ENCODE measurements at regions not wholly inside any gene's neighbourhood (a gene's known extent, or its start where the extent isn't known, plus 50 kb on each side); places are given as distances from the start of the nearest gene placed in this dataset.
"Not testable (repeated sequence)": the region's sequence is repeated elsewhere in the genome, so short reads cannot be mapped to it uniquely, and the experiment has no call there.

GRCh38 chr5:124104344-124104743 is 592.4 kb downstream of the CSNK1G3 start:
- ChIA-PET CTCF (interaction anchor here (0.6 kb wide), 1 partner anchor 317 kb away, joined by 3 read pairs; no protein-coding TSS in a partner anchor), POLR2A (no interaction called here)
- Histone ChIP-seq H3K4me3 (ENCODE audit: low read depth, low read length) (no peak overlapping the region), H3K4me1 (ENCODE audit: control insufficient read depth, insufficient read depth, low read length) (no peaks in the 10 kb centered on the region), H3K9me3 (ENCODE audit: control insufficient read depth, insufficient read depth, low read depth, low read length) (no peaks in the 10 kb centered on the region), H3K27ac (ENCODE audit: extremely low read depth, low read depth, low read length) (no peak overlapping the region), H3K36me3 (ENCODE audit: control insufficient read depth in 2 of 2, insufficient read depth in 1 of 2, low read length in 2 of 2) (no peaks in the 10 kb centered on the region)
- TF ChIP-seq KLF16 (tag by site-specific recombination; IDR thresholded peaks at IDR 0.05) (no peak), PBX3 (CRISPR knock-in tag; IDR thresholded peaks at IDR 0.05) (no peak)

GRCh38 chr5:124103671-124104070 is 591.7 kb downstream of the CSNK1G3 start:
- no peaks in the 10 kb centered on the region for H3K9me3 ChIP-seq (ENCODE audit: control insufficient read depth, insufficient read depth, low read depth, low read length)
- TF ChIP-seq ZNF148 (tag by site-specific recombination; IDR thresholded peaks at IDR 0.05; ENCODE audit: borderline replicate concordance) (no peak), ZNF140 (tag by site-specific recombination; IDR thresholded peaks at IDR 0.05) (no peak), ZFHX2 (tag by site-specific recombination; conservative IDR thresholded peaks at IDR 0.05) (no peak), ZNF214 (tag by site-specific recombination; IDR thresholded peaks at IDR 0.05; ENCODE audit: borderline replicate concordance) (no peak), ZNF549 (tag by site-specific recombination; IDR thresholded peaks at IDR 0.05) (no peak), HOXD13 (CRISPR knock-in tag; IDR thresholded peaks at IDR 0.05; ENCODE audit: borderline replicate concordance) (no peak), ZNF704 (tag by site-specific recombination; IDR thresholded peaks at IDR 0.05) (no peak), FEZF1 (tag by site-specific recombination; IDR thresholded peaks at IDR 0.05) (no peak), REST (tag by site-specific recombination; IDR thresholded peaks at IDR 0.05) (no peak), ZBTB20 (tag by site-specific recombination; IDR thresholded peaks at IDR 0.05) (no peak), ZXDB (tag by site-specific recombination; IDR thresholded peaks at IDR 0.05) (no peak), ZBTB1 (tag by site-specific recombination; IDR thresholded peaks at IDR 0.05) (no peak), ZNF138 (tag by site-specific recombination; IDR thresholded peaks at IDR 0.05; ENCODE audit: borderline replicate concordance) (no peak), ZNF677 (tag by site-specific recombination; IDR thresholded peaks at IDR 0.05) (no peak)
- no peaks in the 10 kb centered on the region for H3K4me1 ChIP-seq (ENCODE audit: control insufficient read depth, insufficient read depth, low read length)
- no peaks in the 10 kb centered on the region for H3K36me3 ChIP-seq (ENCODE audit: control insufficient read depth in 2 of 2, insufficient read depth in 1 of 2, low read length in 2 of 2)
- H3K4me3 ChIP-seq (ENCODE audit: low read depth, low read length), result no peak overlapping the region
- no peak overlapping the region for H3K27ac ChIP-seq (ENCODE audit: extremely low read depth, low read depth, low read length)
- POLR2A ChIA-PET, result no interaction called here
- CTCF ChIA-PET, result interaction anchor here (0.6 kb wide), 1 partner anchor 145 kb away, joined by 3 read pairs; no protein-coding TSS in a partner anchor

GRCh38 chr5:124103056-124103455 is 591.1 kb downstream of the CSNK1G3 start:
- POLR2A ChIA-PET; H3K36me3 ChIP-seq (ENCODE audit: control insufficient read depth in 2 of 2, insufficient read depth in 1 of 2, low read length in 2 of 2); H3K4me1 ChIP-seq (ENCODE audit: control insufficient read depth, insufficient read depth, low read length); H3K27ac ChIP-seq (ENCODE audit: extremely low read depth, low read depth, low read length); H3K4me3 ChIP-seq (ENCODE audit: low read depth, low read length); CTCF ChIA-PET; H3K9me3 ChIP-seq (ENCODE audit: control insufficient read depth, insufficient read depth, low read depth, low read length): not testable (repeated sequence)

Data from HEK293 (cell line).